GM12878 (cell line): ENCODE measurements at regions not wholly inside any gene's neighbourhood (a gene's known extent, or its start where the extent isn't known, plus 50 kb on each side); places are given as distances from the start of the nearest gene placed in this dataset.

Source experiments
- ATAC-seq: fragments of 200-7000 bp; cut with Tn5 transposase; 3 replicates; pipeline ENCODE4 v1.9.1; 2020; ENCODE audit warnings: mild to moderate bottlenecking, moderate library complexity
- BruUV-seq: library from RNA; stranded (reverse); fragments of 400-500 nt; replicated peaks from 2 replicates; lab custom pipeline; 2021; lab: Mats Ljungman, UMichigan
- CTCF ChIA-PET: fragments of 300-600 bp; sonication (Branson Sonifier 250); formaldehyde crosslinking; extraction: SDS; loops from one replicate; lab custom pipeline; 2021; ENCODE audit warnings: inconsistent platforms; lab: Yijun Ruan, JAX
- POLR2A ChIA-PET: fragments of 350-600 bp; formaldehyde crosslinking; extraction: SDS; loops from one replicate; lab custom pipeline; 2021; ENCODE audit warnings: inconsistent platforms; lab: Charles Lee
- RAD21 ChIA-PET: fragments of 300-600 bp; sonication (Branson Sonifier 250); formaldehyde crosslinking; loops from one replicate; lab custom pipeline; 2023; ENCODE audit warnings: antibody characterized with exemption; ENCODE audit not compliant: unreplicated experiment; lab: Charles Lee
- SMC1A ChIA-PET: fragments of 300-600 bp; sonication (Branson Sonifier 250); formaldehyde crosslinking; loops from one replicate; lab custom pipeline; 2023; ENCODE audit not compliant: unreplicated experiment, uncharacterized antibody; lab: Charles Lee
- DNase-seq: peaks from one replicate; pipeline ENCODE4 v3.0.0-alpha.2; 2011; ENCODE audit warnings: low read depth, low spot score
- FAIRE-seq: peaks from 3 replicates; lab custom pipeline; 2011; peaks lifted over from hg19 to GRCh38; lab: Jason Lieb, UNC
- H2AFZ ChIP-seq: 2 replicates; pipeline ENCODE4 v1.6.0; 2011; ENCODE audit warnings: low read depth, low read length, control low read depth; ENCODE audit not compliant: control insufficient read depth
- H3K27ac ChIP-seq: 2 replicates; pipeline ENCODE4 v1.5.1; 2011; ENCODE audit warnings: control low read depth; ENCODE audit not compliant: control insufficient read depth, insufficient read depth
- H3K27me3 ChIP-seq, 2 experiments: replicated peaks in 1 of 2; 2 replicates each; pipeline versions ENCODE4 v1.6.0 to v1.6.1; 2011; ENCODE audit warnings: low read length in 1 of 2; ENCODE audit not compliant: control insufficient read depth in 2 of 2, insufficient read depth in 2 of 2
- H3K36me3 ChIP-seq, 2 experiments: 2 replicates each; pipeline ENCODE4 v1.5.1; 2011; ENCODE audit warnings: low read length in 1 of 2; ENCODE audit not compliant: control insufficient read depth in 2 of 2, insufficient read depth in 2 of 2
- H3K4me1 ChIP-seq: 2 replicates; pipeline ENCODE4 v1.6.1; 2011; ENCODE audit warnings: mild to moderate bottlenecking, low read length, moderate library complexity, mixed read lengths; ENCODE audit not compliant: control insufficient read depth, insufficient read depth
- H3K4me2 ChIP-seq: 2 replicates; pipeline ENCODE4 v1.6.0; 2011; ENCODE audit warnings: control low read depth; ENCODE audit not compliant: control insufficient read depth, insufficient read depth
- H3K4me3 ChIP-seq: fragments of 200-600 bp; sonication (generic); 2 replicates; pipeline ENCODE4 v1.5.1; 2016
- H3K79me2 ChIP-seq: 2 replicates; pipeline ENCODE4 v1.6.0; 2011; ENCODE audit warnings: low read length; ENCODE audit not compliant: control insufficient read depth, insufficient read depth
- H3K9ac ChIP-seq: 2 replicates; pipeline ENCODE4 v1.8.0; 2011; ENCODE audit warnings: low read length, control low read depth, mixed read lengths; ENCODE audit not compliant: control insufficient read depth, insufficient read depth
- H3K9me3 ChIP-seq: replicated peaks from 3 replicates; pipeline ENCODE4 v1.5.1; 2011; ENCODE audit warnings: mild to moderate bottlenecking, low read length; ENCODE audit not compliant: control insufficient read depth, insufficient read depth
- H4K20me1 ChIP-seq: 2 replicates; pipeline ENCODE4 v1.6.0; 2011; ENCODE audit not compliant: control insufficient read depth, insufficient read depth
- CHD4 ChIP-seq: fragments of 200-600 bp; sonication (generic); IDR thresholded peaks from 2 replicates; pipeline ENCODE4 v1.6.1; 2016; ENCODE audit warnings: mild to moderate bottlenecking
- IKZF2 ChIP-seq, 2 experiments: fragments of 450-650 bp; IDR thresholded peaks; 2 replicates each; pipeline ENCODE4 v1.6.1; 2017; ENCODE audit warnings: mild to moderate bottlenecking in 2 of 2, moderate library complexity in 2 of 2
- MEF2B ChIP-seq: fragments of 450-650 bp; IDR thresholded peaks from 2 replicates; pipeline ENCODE4 v1.6.1; 2018; ENCODE audit warnings: mild to moderate bottlenecking, moderate library complexity; ENCODE audit not compliant: partially characterized antibody, poor library complexity, severe bottlenecking
- MXI1 ChIP-seq: fragments of 150-350 bp; IDR thresholded peaks from 2 replicates; pipeline ENCODE4 v1.6.1; 2011; ENCODE audit warnings: low read depth, mild to moderate bottlenecking, inconsistent platforms, low read length, improper control_type of control experiment
- NBN ChIP-seq: fragments of 450-650 bp; IDR thresholded peaks from 2 replicates; pipeline ENCODE4 v1.6.1; 2016
- PKNOX1 ChIP-seq: fragments of 450-650 bp; IDR thresholded peaks from 2 replicates; pipeline ENCODE4 v1.6.1; 2016; ENCODE audit warnings: mild to moderate bottlenecking
- RELB ChIP-seq: fragments of 450-650 bp; IDR thresholded peaks from 2 replicates; pipeline ENCODE4 v1.6.1; 2017; ENCODE audit warnings: low read depth, mild to moderate bottlenecking, moderate library complexity
- SREBF1 ChIP-seq: IDR thresholded peaks from 2 replicates; pipeline ENCODE4 v1.6.1; 2012; ENCODE audit warnings: mild to moderate bottlenecking, low read length
- ZNF217 ChIP-seq: fragments of 450-650 bp; IDR thresholded peaks from 2 replicates; pipeline ENCODE4 v1.6.1; 2017; ENCODE audit warnings: antibody characterized with exemption, mild to moderate bottlenecking
- ZZZ3 ChIP-seq: IDR thresholded peaks from 2 replicates; pipeline ENCODE4 v1.6.1; 2011; ENCODE audit warnings: low read depth; ENCODE audit not compliant: control insufficient read depth, insufficient read length
- WGBS: methylation state at CpG from one replicate; pipeline ENCODE4 v1.1.6; 2016; ENCODE audit warnings: low lambda C conversion rate; ENCODE audit not compliant: insufficient replicate concordance, insufficient coverage; ENCODE audit errors: missing lambda C conversion rate; 5-methylcytosine and 5-hydroxymethylcytosine counted together
- in situ Hi-C: fragments of 300-500 bp; cut with MboI; formaldehyde crosslinking; loops from 9 replicates; pipeline ENCODE4 v1.14.3; 2018; ENCODE audit warnings: mixed read lengths
- intact Hi-C: fragments of 100-400 bp; cut with micrococcal nuclease; formaldehyde crosslinking; loops from one replicate; pipeline ENCODE4 v1.14.2; 2022; ENCODE audit not compliant: unreplicated experiment
- TF ChIP-seq, protein P1 (sequence below): fragments of 450-650 bp; IDR thresholded peaks from 2 replicates; pipeline ENCODE4 v1.6.1; 2016; ENCODE audit warnings: mild to moderate bottlenecking, moderate library complexity, borderline replicate concordance

DNA sequence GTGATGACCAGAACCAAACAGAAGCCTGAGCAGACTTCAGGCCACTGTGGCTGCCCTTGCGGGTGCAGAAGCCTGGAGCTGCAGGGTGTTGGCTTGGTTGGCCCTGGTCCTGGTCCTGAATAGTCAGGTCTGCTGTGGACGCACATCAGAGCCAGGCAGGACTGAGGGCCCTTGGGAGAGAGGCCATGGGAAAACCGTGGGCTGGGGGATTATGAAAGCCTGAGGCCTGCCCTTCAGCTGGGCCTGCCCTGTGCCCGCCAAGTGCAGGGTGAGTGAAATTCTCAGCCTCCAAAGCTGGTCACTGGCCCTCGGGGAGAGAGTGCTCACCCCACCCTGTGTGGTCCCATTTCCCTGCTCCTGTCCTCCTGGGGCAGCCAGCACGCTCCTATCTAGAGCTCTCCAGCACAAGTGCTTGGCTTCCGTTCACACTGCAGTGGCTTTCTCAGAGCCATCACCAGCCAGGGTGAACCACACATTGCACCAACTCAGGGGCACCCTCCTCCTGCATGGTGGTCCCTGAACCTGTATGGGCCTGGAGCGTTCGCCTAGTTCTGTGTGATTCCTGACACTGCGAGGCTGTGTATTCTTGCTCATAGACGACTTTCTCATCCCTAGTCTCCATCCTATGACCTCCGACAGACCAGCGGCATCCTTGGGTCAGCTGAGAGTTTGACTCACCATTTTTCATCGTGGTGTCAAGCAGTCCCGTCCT is 146.1 kb downstream of the TTLL2 start:
- ATAC-seq = no peak

More for the DNA sequence above, 146.1 kb downstream of the TTLL2 start:
- Histone ChIP-seq H3K27me3 (no peaks in the 10 kb centered on the region; a peak in 1 of 4 replicates), H3K9me3 (no peaks in the 10 kb centered on the region), H3K4me2 (no peak overlapping the region), H4K20me1 (no peaks in the 10 kb centered on the region), H3K4me3 (no peak overlapping the region), H3K9ac (no peak overlapping the region), H3K79me2 (no peaks in the 10 kb centered on the region), H2AFZ (no peak overlapping the region), H3K36me3 (no peaks in the 10 kb centered on the region), H3K4me1 (no peaks in the 10 kb centered on the region), H3K27ac (no peak overlapping the region)
- ChIA-PET RAD21 (no interaction called here), POLR2A (no interaction called here), SMC1A (interaction anchor here (1.0 kb wide), 1 partner anchor 10 kb away, joined by 4 read pairs; no protein-coding TSS in a partner anchor), CTCF (no interaction called here)
- TF ChIP-seq PKNOX1 (no peak), IKZF2 (IDR thresholded peaks at IDR 0.05) (no peak), MEF2B (no peak), ZNF217 (no peak), ZZZ3 (no peak), RELB (no peak), SREBF1 (no peak), NBN (no peak), CHD4 (no peak), MXI1 (no peak)
- TF ChIP-seq, protein P1, sequence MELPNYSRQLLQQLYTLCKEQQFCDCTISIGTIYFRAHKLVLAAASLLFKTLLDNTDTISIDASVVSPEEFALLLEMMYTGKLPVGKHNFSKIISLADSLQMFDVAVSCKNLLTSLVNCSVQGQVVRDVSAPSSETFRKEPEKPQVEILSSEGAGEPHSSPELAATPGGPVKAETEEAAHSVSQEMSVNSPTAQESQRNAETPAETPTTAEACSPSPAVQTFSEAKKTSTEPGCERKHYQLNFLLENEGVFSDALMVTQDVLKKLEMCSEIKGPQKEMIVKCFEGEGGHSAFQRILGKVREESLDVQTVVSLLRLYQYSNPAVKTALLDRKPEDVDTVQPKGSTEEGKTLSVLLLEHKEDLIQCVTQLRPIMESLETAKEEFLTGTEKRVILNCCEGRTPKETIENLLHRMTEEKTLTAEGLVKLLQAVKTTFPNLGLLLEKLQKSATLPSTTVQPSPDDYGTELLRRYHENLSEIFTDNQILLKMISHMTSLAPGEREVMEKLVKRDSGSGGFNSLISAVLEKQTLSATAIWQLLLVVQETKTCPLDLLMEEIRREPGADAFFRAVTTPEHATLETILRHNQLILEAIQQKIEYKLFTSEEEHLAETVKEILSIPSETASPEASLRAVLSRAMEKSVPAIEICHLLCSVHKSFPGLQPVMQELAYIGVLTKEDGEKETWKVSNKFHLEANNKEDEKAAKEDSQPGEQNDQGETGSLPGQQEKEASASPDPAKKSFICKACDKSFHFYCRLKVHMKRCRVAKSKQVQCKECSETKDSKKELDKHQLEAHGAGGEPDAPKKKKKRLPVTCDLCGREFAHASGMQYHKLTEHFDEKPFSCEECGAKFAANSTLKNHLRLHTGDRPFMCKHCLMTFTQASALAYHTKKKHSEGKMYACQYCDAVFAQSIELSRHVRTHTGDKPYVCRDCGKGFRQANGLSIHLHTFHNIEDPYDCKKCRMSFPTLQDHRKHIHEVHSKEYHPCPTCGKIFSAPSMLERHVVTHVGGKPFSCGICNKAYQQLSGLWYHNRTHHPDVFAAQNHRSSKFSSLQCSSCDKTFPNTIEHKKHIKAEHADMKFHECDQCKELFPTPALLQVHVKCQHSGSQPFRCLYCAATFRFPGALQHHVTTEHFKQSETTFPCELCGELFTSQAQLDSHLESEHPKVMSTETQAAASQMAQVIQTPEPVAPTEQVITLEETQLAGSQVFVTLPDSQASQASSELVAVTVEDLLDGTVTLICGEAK = no peak
- intact Hi-C loops (no loop called here), in situ Hi-C loops (no loop called here)
- no peak for FAIRE-seq
- BruUV-seq = no TSS peak
- WGBS = 25% methylated on average over 15 of the region's 15 CpGs
- no peak for DNase-seq
